Mucosa of rectum (tissue), 2 donors: ENCODE measurements at regions not wholly inside any gene's neighbourhood (a gene's known extent, or its start where the extent isn't known, plus 50 kb on each side); places are given as distances from the start of the nearest gene placed in this dataset.

Source experiments
- H3K27ac ChIP-seq, 2 donors: one replicate each; pipeline ENCODE4 v1.7.0; 2013; ENCODE audit warnings: inconsistent platforms in 2 of 2, low read depth in 2 of 2, low read length in 2 of 2
- H3K27me3 ChIP-seq, 2 donors: one replicate each; pipeline ENCODE4 v1.7.0; 2013; ENCODE audit warnings: low read length in 2 of 2; ENCODE audit not compliant: control insufficient read depth in 2 of 2, insufficient read depth in 2 of 2
- H3K36me3 ChIP-seq, 2 donors: one replicate each; pipeline ENCODE4 v1.7.0; 2013; ENCODE audit warnings: low read length in 2 of 2; ENCODE audit not compliant: control insufficient read depth in 2 of 2, insufficient read depth in 2 of 2
- H3K4me1 ChIP-seq, 2 donors: one replicate each; pipeline ENCODE4 v1.7.0; 2013; ENCODE audit warnings: low read length in 2 of 2, mild to moderate bottlenecking in 1 of 2; ENCODE audit not compliant: control insufficient read depth in 2 of 2, insufficient read depth in 2 of 2
- H3K4me3 ChIP-seq, 2 donors: one replicate each; pipeline ENCODE4 v1.7.0; 2013; ENCODE audit warnings: low read length in 2 of 2
- H3K9ac ChIP-seq, 2 donors: one replicate each; pipeline ENCODE4 v1.7.0; 2013; ENCODE audit warnings: low read length in 2 of 2, low read depth in 1 of 2, mild to moderate bottlenecking in 1 of 2
- H3K9me3 ChIP-seq, 2 donors: one replicate each; pipeline ENCODE4 v1.7.0; 2013; ENCODE audit warnings: low read length in 2 of 2; ENCODE audit not compliant: control insufficient read depth in 2 of 2
- donor health status: healthy.
- donor health status: Normal muscosa, but diverticular disease.

DNA sequence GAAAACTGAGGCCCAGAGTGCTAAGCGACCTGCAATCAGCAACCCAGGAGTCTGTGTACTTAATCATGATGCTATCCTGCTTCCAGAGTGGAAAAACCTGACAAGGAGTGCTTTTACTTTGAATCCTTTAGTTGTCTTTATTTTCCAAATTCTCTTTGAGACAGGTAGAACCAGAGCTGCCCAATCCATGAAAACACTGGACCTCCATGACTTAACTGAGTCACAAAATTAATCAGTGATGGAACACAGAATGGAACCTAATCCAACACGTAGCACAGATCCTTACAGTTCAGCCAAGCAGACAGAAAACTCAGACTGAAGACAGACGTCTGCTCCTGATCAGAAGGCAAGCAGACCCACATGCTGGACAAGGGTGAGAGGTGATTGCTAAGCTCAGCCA lies 175.6 kb downstream of the BCL11A start:
- Histone ChIP-seq H3K4me1 (peaks cover 3 to 10% of the 10 kb centered on the region in 2 donors), H3K27me3 (no peaks in the 10 kb centered on the region), H3K4me3 (no peak overlapping the region), H3K9me3 (no peaks in the 10 kb centered on the region), H3K27ac (no peak overlapping the region), H3K36me3 (no peaks in the 10 kb centered on the region), H3K9ac (no peak overlapping the region)

DNA sequence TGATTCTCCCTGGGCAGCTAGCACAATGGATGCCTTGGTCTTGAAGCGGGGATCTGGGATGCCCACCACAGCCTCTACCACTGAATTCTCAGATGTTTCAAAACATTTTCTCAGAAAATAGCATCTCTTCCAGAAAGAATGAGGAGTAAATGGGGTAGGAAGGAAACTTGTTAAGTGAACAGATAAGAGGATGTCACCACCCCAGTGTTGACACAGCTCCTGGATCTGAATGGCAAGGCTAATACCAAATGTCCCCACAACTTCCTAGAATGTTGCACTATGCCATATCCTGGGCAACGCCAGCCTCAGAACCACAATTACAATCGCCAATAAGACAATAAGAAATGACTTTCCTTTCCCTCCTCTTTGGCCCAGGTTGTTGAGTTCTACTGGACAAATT lies 177.2 kb downstream of the BCL11A start:
- H3K27ac ChIP-seq: no peak overlapping the region
- H3K9ac ChIP-seq: no peak overlapping the region
- no peaks in the 10 kb centered on the region for H3K9me3 ChIP-seq
- no peaks in the 10 kb centered on the region for H3K27me3 ChIP-seq
- H3K4me3 ChIP-seq: no peak overlapping the region
- no peaks in the 10 kb centered on the region for H3K36me3 ChIP-seq
- peaks cover 3 to 10% of the 10 kb centered on the region in 2 donors for H3K4me1 ChIP-seq

DNA sequence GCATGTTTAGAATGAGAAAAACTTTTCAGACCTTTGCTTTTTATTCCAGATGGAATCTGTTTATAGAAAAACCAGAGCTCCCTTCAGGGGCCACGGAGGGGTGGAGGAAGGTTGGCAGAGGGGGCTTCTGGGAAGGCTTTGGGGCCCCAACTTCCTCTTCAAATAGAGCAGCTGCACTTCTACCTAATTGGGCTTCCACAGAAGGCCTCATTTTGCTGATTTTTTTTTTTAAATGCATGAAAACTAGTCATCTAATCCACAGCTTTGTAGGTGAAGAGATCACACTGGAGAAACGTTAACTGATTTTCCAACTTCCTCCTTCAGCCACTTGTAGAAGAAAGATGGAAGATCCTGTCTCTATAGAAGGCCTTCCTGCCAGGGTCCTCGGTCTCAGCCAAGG lies 181.8 kb downstream of the BCL11A start:
- Histone ChIP-seq H3K4me1 (no peaks in the 10 kb centered on the region), H3K27me3 (no peaks in the 10 kb centered on the region)

DNA sequence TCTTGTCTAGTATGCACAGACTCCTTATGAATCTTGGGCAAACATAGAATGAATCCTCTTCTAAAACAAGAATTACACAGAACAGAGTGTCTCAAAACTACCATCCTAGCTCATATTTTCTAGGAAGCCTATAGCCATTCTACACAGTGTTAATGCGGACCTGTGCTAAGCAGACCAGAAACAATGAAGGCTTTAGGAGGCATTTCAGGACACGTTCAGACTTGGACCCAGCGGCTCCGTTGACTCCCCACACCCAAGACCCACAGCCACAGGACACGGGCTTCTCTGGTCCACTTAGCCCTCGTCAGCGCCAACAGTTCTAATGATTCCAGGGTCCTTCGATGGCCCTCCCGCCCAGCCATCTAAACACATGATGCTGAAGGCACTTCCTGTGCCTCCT lies 182.2 kb downstream of the BCL11A start:
- H3K4me1 ChIP-seq: no peaks in the 10 kb centered on the region
- no peak overlapping the region for H3K4me3 ChIP-seq
- no peaks in the 10 kb centered on the region for H3K27me3 ChIP-seq
- H3K9ac ChIP-seq: no peak overlapping the region
- no peaks in the 10 kb centered on the region for H3K9me3 ChIP-seq
- H3K27ac ChIP-seq: no peak overlapping the region
- no peaks in the 10 kb centered on the region for H3K36me3 ChIP-seq

More for the DNA sequence above, 181.8 kb downstream of the BCL11A start:
- Histone ChIP-seq H3K4me3 (no peak overlapping the region), H3K9me3 (no peaks in the 10 kb centered on the region), H3K36me3 (no peaks in the 10 kb centered on the region), H3K9ac (no peak overlapping the region), H3K27ac (no peak overlapping the region)

DNA sequence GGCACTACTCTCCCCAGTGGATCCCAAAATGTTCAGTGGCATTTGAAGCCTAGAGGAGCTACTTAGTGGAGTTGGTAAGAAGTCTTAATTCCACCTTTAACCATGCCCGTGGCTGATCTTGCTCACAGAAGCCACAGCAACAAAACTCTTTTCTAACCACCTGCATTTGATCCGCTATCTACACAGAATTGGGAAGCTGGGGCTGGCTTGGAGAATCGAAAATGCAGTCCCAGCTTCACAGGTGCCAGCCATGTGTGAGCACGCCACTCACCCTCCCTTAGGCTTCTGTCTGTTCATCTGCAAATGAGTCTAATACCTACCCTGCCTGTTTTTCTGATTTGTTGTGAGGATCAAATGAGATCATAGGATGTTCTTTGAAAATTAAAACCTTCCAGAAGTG lies 182.6 kb downstream of the BCL11A start:
- H3K36me3 ChIP-seq: no peaks in the 10 kb centered on the region
- H3K4me1 ChIP-seq: no peaks in the 10 kb centered on the region
- H3K27me3 ChIP-seq: no peaks in the 10 kb centered on the region
- H3K9ac ChIP-seq: no peak overlapping the region
- no peaks in the 10 kb centered on the region for H3K9me3 ChIP-seq
- no peak overlapping the region for H3K27ac ChIP-seq
- no peak overlapping the region for H3K4me3 ChIP-seq

DNA sequence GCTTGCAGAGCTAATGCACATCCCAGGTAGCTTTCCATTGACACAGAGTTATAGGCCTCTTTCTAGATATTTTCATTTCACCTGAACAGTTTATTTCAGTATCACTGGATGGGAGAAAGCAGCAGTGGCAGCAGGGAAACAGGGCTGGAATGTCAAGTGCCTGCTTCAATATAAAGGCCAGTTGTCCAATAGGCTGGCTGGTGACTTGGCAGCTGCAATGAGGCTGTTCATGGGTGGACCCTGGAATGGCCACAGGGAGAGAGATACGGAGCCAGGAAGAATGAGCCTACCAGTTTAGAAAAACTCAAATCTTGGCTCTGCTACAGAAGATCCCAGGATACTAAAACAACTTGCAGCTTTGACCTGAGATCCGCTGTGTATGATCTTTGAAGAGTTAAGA lies 185.0 kb downstream of the BCL11A start:
- H3K9ac ChIP-seq: no peak overlapping the region
- H3K9me3 ChIP-seq: no peaks in the 10 kb centered on the region
- H3K4me3 ChIP-seq: no peak overlapping the region
- H3K27ac ChIP-seq: no peak overlapping the region
- no peaks in the 10 kb centered on the region for H3K4me1 ChIP-seq
- no peaks in the 10 kb centered on the region for H3K36me3 ChIP-seq
- no peaks in the 10 kb centered on the region for H3K27me3 ChIP-seq

DNA sequence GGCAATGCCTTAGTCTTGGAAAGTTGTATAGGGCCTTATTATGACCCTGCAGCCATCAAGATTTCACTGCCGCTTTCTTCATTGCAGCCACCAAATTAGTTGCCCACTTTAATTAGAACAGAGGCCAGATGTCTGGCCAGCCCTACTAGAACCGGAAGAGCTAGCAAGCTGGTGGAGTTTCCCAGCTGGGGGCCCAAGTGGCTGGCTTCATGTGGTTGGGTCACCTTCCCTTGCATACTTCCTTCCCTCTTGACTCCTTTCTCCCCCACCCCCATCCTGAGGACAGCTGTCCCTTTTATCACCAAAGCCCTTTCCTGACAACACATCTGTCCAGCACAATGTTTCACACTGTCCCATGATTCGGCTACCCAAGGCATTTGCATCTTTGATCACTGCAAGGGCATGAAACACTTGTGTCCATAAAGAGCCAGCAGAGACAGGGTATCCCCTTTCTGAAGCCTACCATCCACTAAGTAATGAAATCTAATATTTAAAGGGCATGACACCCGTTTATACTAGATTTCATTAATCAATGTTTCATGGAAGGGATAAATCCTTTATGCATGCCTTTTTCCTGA lies 187.2 kb downstream of the BCL11A start:
- Histone ChIP-seq H3K4me1 (no peaks in the 10 kb centered on the region), H3K9ac (no peak overlapping the region), H3K36me3 (no peaks in the 10 kb centered on the region), H3K9me3 (no peaks in the 10 kb centered on the region), H3K27ac (no peak overlapping the region), H3K4me3 (no peak overlapping the region), H3K27me3 (no peaks in the 10 kb centered on the region)

DNA sequence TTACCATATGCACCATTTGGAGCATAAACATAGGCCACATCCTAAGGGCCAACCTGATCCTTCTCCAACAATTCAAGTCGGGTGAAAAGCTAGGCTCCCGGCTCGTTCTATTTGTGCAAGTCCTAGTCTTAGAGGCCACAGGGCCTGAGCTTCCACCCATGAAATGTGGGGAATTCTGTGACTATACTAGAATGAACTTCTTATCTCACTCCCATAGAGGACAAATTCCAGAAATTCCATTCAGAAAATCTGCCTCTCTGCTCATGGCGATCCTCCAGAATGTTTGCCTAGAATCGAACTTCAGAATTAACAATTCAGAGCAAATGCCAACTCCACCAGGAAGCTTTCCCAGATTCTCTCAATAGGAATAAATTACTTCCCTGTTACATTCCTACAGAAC lies 187.9 kb downstream of the BCL11A start:
- H3K4me3 ChIP-seq: no peak overlapping the region
- no peaks in the 10 kb centered on the region for H3K9me3 ChIP-seq
- no peak overlapping the region for H3K27ac ChIP-seq
- no peak overlapping the region for H3K9ac ChIP-seq
- no peaks in the 10 kb centered on the region for H3K4me1 ChIP-seq
- no peaks in the 10 kb centered on the region for H3K36me3 ChIP-seq
- no peaks in the 10 kb centered on the region for H3K27me3 ChIP-seq

DNA sequence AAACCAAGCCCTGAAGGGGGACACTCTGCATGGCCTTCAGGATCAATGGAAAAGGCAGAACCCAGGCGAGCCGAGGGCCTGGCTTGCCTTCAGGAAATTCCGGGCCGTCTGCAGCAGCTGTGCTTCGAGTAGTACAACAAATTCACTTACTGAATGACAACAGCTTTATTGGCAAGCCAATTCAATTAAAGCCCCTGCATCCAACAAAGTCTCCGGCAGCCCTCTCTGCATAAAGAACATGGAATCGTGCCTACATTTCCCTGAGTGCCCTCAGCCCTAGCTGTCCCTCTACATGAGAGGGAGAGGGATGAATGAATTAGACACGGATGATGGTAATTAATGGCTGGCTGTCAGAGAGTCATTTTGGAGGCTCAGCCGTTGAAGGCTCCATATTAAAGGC lies 189.0 kb downstream of the BCL11A start:
- H3K9ac ChIP-seq: no peak overlapping the region
- no peak overlapping the region for H3K4me3 ChIP-seq
- H3K27me3 ChIP-seq: no peaks in the 10 kb centered on the region
- H3K9me3 ChIP-seq: no peaks in the 10 kb centered on the region
- no peaks in the 10 kb centered on the region for H3K36me3 ChIP-seq
- no peaks in the 10 kb centered on the region for H3K4me1 ChIP-seq
- no peak overlapping the region for H3K27ac ChIP-seq

DNA sequence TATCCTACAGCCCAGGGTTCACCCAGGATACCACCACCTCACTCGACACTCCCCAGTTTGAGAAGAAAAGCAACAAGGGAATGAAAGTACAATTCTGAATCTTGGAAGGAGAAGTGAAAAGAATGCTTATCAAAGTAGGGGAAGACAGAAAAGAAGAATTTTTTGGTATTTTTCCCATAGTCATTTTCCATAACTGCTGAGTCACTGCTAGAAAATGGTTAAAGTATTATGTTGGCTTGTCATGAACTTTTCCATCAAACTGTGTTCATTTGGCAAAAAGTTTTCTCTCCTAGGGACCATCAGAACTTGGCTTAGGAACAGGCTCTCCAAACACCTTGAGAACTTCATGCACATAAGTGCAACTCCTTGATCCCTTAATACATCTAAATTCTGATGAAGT lies 192.0 kb downstream of the BCL11A start:
- Histone ChIP-seq H3K36me3 (no peaks in the 10 kb centered on the region), H3K9ac (no peak overlapping the region), H3K27me3 (no peaks in the 10 kb centered on the region), H3K27ac (no peak overlapping the region), H3K4me3 (no peak overlapping the region), H3K9me3 (no peaks in the 10 kb centered on the region), H3K4me1 (no peaks in the 10 kb centered on the region)

DNA sequence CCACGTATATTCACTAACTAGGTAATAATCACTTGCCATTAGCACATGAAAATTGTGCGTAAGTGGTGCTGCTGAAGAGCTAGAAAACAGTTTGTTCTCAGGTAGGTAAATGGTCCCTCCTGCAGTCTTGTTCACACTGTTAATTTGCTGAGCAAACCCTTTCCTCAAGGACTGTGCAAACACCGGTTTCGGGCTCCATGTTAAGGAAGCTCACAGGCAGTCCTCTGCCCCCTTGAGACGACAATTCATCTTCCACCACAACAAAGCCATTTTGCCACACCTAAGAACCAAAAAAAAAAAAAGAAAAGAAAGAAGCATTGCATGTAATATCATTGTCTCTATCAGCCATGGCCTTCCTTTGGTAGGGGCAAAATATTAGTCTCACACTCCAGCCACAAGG lies 193.9 kb downstream of the BCL11A start:
- Histone ChIP-seq H3K27ac (no peak overlapping the region), H3K9ac (no peak overlapping the region), H3K27me3 (no peaks in the 10 kb centered on the region)

More for the DNA sequence above, 193.9 kb downstream of the BCL11A start:
- no peak overlapping the region for H3K4me3 ChIP-seq
- H3K9me3 ChIP-seq: no peaks in the 10 kb centered on the region
- H3K36me3 ChIP-seq: no peaks in the 10 kb centered on the region
- peaks cover 0 to 5% of the 10 kb centered on the region in 2 donors for H3K4me1 ChIP-seq
